Inflammatory macrophage treated with lipopolysaccharide for 1 hour (primary cell): ENCODE measurements at regions not wholly inside any gene's neighbourhood (a gene's known extent, or its start where the extent isn't known, plus 50 kb on each side); places are given as distances from the start of the nearest gene placed in this dataset.
A peak's percentile ranks its signal among the peaks of the same experiment; 100 is the strongest.

Source experiments
- DNase-seq, 2 donors: peaks; one replicate each; pipeline ENCODE4 v3.0.0-alpha.2; 2020 to 2022

- DNase-seq = no peak
These were observed 89.7 kb upstream of the ADRA1B start for GRCh38 chr5:159826351-159827214.

GRCh38 chr5:159827861-159828260 lies 88.4 kb upstream of the ADRA1B start:
- no peak for DNase-seq

- DNase-seq = no peak
These were observed 84.2 kb upstream of the ADRA1B start for GRCh38 chr5:159832073-159832472.

DNA sequence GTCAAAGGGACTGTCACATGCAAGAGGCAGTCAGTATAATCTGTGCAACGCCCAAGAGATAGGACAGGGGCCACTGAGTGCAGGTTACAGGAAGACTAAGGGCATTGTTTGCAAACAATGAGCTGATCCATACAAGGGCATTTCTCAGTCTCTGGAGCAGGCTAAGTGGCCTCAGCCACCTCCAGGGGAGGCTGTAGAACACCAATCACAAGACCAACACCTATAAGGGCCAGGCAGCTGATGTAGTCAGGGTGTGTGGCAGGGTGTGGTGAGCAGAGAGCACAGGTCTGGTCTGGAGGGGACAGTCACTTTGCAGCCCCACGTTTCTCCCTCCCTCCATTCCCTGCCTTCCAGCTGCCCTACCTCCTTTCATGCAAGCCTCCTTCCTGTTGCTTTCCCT lies 83.2 kb upstream of the ADRA1B start:
- no peak for DNase-seq

DNA sequence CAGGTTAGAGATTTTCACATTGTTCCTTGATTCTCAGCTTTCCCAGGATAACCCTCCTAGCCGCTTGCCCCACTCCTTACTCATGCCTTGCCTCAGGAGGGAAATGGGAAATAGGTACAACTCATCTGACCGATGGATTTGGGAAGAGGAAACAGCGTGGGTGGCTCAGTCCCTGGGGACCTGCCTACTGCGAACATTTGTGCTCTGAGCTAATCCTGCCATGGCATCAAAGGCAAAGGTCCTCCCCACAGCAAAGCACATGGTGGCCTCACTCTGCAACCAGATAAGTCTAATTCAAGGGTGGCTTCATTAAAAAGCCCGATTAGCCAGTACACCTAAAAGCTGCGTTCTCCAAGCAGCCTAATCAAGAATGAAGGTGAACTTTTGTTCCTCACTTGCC lies 82.4 kb upstream of the ADRA1B start:
- DNase-seq = no peak

- no peak for DNase-seq
These were observed 80.7 kb upstream of the ADRA1B start for GRCh38 chr5:159835548-159835947.

DNA sequence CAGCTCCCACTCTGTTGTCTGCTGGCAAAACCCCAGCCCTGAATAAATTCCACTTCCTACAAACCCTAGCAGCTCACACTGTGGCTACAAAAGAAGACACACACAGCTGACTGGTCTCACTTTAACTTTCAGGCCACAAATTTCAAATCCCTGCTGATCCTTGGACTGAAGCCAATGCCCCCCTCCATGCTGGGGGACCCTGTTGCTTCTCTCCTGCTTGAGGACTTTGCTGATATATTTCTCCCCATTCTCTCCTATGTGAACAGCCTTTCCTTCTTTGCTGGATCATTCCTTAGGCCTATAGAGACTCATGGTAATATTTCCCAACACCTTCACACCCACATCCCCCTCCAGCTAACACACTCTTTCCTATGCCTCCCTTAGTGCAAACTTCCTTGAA lies 79.6 kb upstream of the ADRA1B start:
- DNase-seq = no peak

- no peak for DNase-seq
These were observed 78.4 kb upstream of the ADRA1B start for GRCh38 chr5:159837860-159838259.

- no peak for DNase-seq
These were observed 77.6 kb upstream of the ADRA1B start for GRCh38 chr5:159838551-159839222.

GRCh38 chr5:159844267-159845121 lies 71.8 kb upstream of the ADRA1B start:
- DNase-seq = no peak

- DNase-seq = no peak
These were observed 66.7 kb upstream of the ADRA1B start for GRCh38 chr5:159849437-159850083.

DNA sequence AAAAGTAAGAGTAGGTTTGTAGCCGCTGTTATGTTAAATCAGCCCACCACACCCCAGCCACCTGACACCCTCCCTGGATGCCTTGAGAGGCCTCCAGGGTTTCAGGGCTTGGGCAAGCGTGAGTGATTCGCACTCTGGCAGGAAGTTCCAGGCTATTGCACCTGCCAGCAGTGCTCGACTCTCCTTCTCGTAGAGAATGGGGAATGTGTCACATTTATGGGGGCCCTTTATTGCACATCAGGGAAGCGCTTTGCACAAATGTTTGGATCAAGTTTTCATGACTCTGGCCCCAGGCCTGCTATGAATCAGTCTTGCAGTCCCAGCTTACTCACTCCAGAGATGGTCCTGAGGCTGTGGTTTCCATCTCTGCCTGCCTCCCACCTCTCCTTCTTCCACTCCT lies 66.1 kb upstream of the ADRA1B start:
- DNase-seq = no peak

GRCh38 chr5:159851053-159851452 lies 65.2 kb upstream of the ADRA1B start:
- no peak for DNase-seq

GRCh38 chr5:159854916-159855315 lies 61.4 kb upstream of the ADRA1B start:
- DNase-seq = no peak

GRCh38 chr5:159855476-159856191 lies 60.6 kb upstream of the ADRA1B start:
- DNase-seq = no peak

GRCh38 chr5:159858871-159859270 lies 57.4 kb upstream of the ADRA1B start:
- DNase-seq = no peak

GRCh38 chr5:159861086-159861485 lies 55.2 kb upstream of the ADRA1B start:
- no peak for DNase-seq

- DNase-seq = peak; percentile 3 to 8
These were observed 51.2 kb upstream of the ADRA1B start for GRCh38 chr5:159864885-159865691.

DNA sequence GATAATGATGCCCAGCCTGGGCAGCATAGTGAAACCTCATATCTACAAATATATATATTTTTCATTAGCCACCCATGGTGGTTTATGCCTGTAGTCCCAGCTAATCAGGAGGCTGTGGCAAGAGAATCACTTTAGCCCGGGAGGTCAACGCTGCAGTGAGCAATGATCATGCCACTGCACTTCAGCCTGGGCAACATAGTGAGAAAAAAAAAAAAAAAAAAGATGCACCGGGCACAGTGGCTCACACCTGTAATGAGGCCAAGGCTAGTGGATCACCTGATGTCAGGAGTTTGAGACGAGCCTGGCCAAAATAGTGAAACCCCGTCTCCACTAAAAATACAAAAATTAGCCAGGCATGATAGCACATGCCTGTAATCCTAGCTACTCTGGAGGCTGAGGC lies 50.2 kb upstream of the ADRA1B start:
- no peak for DNase-seq
